ENCODE measurements at regions not wholly inside any gene's neighbourhood (a gene's known extent, or its start where the extent isn't known, plus 50 kb on each side); places are given as distances from the start of the nearest gene placed in this dataset.

GRCh38 chr13:21966014-21966413, 295.1 kb downstream of the FGF9 start:
- no peak for ATAC-seq (ENCODE audit: insufficient number of reproducible peaks, low FRiP score, low read depth)
- no peak for TF ChIP-seq CTCF (IDR thresholded peaks at IDR 0.05)
- Histone ChIP-seq H3K36me3 (no peaks in the 10 kb centered on the region), H3K4me1 (ENCODE audit: control insufficient read depth in 1 of 2, low read depth in 2 of 2) (no peaks in the 10 kb centered on the region), H3K27ac (no peak overlapping the region), H3K4me3 (no peak overlapping the region), H3K9me3 (no peaks in the 10 kb centered on the region), H3K27me3 (replicated peaks; ENCODE audit: insufficient read depth) (no peaks in the 10 kb centered on the region)
- no peak for DNase-seq (ENCODE audit: low spot score)

- H3K36me3 ChIP-seq: no peaks in the 10 kb centered on the region
- H3K4me3 ChIP-seq: no peak overlapping the region
- DNase-seq (ENCODE audit: low spot score) (no peak), ATAC-seq (ENCODE audit: insufficient number of reproducible peaks, low FRiP score, low read depth) (no peak)
- no peak overlapping the region for H3K27ac ChIP-seq
- TF ChIP-seq CTCF (IDR thresholded peaks at IDR 0.05): no peak
- no peaks in the 10 kb centered on the region for H3K27me3 ChIP-seq (replicated peaks; ENCODE audit: insufficient read depth)
- H3K4me1 ChIP-seq (ENCODE audit: control insufficient read depth in 1 of 2, low read depth in 2 of 2): peaks cover 0 to 3% of the 10 kb centered on the region in 2 donors
- no peaks in the 10 kb centered on the region for H3K9me3 ChIP-seq
These were observed 297.0 kb downstream of the FGF9 start for GRCh38 chr13:21967871-21968270.

GRCh38 chr13:21970172-21970571, 299.3 kb downstream of the FGF9 start:
- Histone ChIP-seq H3K27me3 (replicated peaks; ENCODE audit: insufficient read depth) (no peaks in the 10 kb centered on the region), H3K27ac (no peak overlapping the region), H3K9me3 (no peaks in the 10 kb centered on the region), H3K36me3 (no peaks in the 10 kb centered on the region), H3K4me3 (no peak overlapping the region), H3K4me1 (ENCODE audit: control insufficient read depth in 1 of 2, low read depth in 2 of 2) (peaks cover 0 to 3% of the 10 kb centered on the region in 2 donors)
- ATAC-seq (ENCODE audit: insufficient number of reproducible peaks, low FRiP score, low read depth) (no peak), DNase-seq (ENCODE audit: low spot score) (no peak)
- no peak for TF ChIP-seq CTCF (IDR thresholded peaks at IDR 0.05)

GRCh38 chr13:21970918-21971317, 300.0 kb downstream of the FGF9 start:
- H3K36me3 ChIP-seq: no peaks in the 10 kb centered on the region
- H3K4me1 ChIP-seq (ENCODE audit: control insufficient read depth in 1 of 2, low read depth in 2 of 2): peaks cover 0 to 3% of the 10 kb centered on the region in 2 donors
- TF ChIP-seq CTCF (IDR thresholded peaks at IDR 0.05): no peak
- no peaks in the 10 kb centered on the region for H3K9me3 ChIP-seq
- ATAC-seq (ENCODE audit: insufficient number of reproducible peaks, low FRiP score, low read depth) (no peak), DNase-seq (ENCODE audit: low spot score) (no peak)
- H3K4me3 ChIP-seq: no peak overlapping the region
- H3K27me3 ChIP-seq (replicated peaks; ENCODE audit: insufficient read depth): no peaks in the 10 kb centered on the region
- H3K27ac ChIP-seq: no peak overlapping the region

- DNase-seq (ENCODE audit: low spot score): no peak
- Histone ChIP-seq H3K27ac (no peak overlapping the region), H3K4me3 (no peak overlapping the region), H3K9me3 (no peaks in the 10 kb centered on the region), H3K27me3 (replicated peaks; ENCODE audit: insufficient read depth) (no peaks in the 10 kb centered on the region), H3K36me3 (no peaks in the 10 kb centered on the region), H3K4me1 (ENCODE audit: control insufficient read depth in 1 of 2, low read depth in 2 of 2) (peaks cover 0 to 3% of the 10 kb centered on the region in 2 donors)
- no peak for ATAC-seq (ENCODE audit: insufficient number of reproducible peaks, low FRiP score, low read depth)
- TF ChIP-seq CTCF (IDR thresholded peaks at IDR 0.05): no peak
These were observed 301.1 kb downstream of the FGF9 start for GRCh38 chr13:21971662-21972621.
